Urinary bladder (tissue), 3 donors: ENCODE measurements at regions not wholly inside any gene's neighbourhood (a gene's known extent, or its start where the extent isn't known, plus 50 kb on each side); places are given as distances from the start of the nearest gene placed in this dataset.

Experiments used
- DNase-seq: peaks from one replicate; pipeline ENCODE4 v3.0.0-alpha.2; 2015; ENCODE audit errors: extremely low spot score
- H3K27ac ChIP-seq: one replicate; pipeline ENCODE4 v1.5.1; 2013; ENCODE audit warnings: low read depth, mild to moderate bottlenecking, moderate library complexity
- H3K36me3 ChIP-seq: one replicate; pipeline ENCODE4 v1.6.1; 2013; ENCODE audit warnings: mild to moderate bottlenecking, moderate library complexity; ENCODE audit not compliant: insufficient read depth
- H3K4me1 ChIP-seq: one replicate; pipeline ENCODE4 v1.6.1; 2013; ENCODE audit warnings: mild to moderate bottlenecking, moderate library complexity; ENCODE audit not compliant: insufficient read depth
- H3K4me3 ChIP-seq: one replicate; pipeline ENCODE4 v1.5.1; 2013; ENCODE audit warnings: low read depth, low read length
- WGBS: extraction: QIAGEN DNeasy Blood & Tissue Kit; methylation state at CpG from one replicate; pipeline ENCODE4 v1.1.7; 2013; 5-methylcytosine and 5-hydroxymethylcytosine counted together
- donor health status: healthy with polysubstance abuse.
- donor health status: healthy.

DNA sequence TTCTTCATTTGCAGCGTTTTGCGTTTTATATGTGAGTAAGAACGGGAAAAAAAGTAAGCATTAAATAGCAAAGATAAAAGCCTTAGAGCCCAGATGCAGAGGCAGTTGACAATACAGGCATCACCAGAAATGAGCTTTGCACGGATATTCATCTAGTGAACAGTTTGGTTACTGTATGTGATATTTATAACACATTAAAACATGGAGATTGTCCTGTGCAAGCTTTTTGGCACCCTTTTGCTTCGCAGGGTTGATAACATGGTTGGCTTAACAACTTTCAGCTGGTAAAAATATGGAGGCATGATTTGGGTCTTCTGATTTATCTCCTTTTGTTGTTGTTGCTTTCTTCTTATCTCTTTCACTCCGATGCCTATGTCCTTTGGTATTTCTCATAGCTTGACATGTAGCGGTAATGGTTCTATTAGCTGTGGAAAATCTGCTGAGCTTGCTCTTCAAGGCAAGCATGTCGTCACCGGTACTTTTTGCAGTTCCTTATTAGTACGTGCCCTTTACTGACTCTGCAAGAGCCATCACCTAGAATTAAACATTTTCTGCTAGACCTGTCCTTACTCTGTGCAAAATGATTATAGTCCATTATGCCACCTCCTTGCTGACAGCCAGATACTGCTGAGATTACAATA, 102.9 kb downstream of the PCDH7 start:
- Histone ChIP-seq H3K4me3 (no peak overlapping the region), H3K27ac (no peak overlapping the region), H3K36me3 (no peaks in the 10 kb centered on the region), H3K4me1 (no peaks in the 10 kb centered on the region)
- 81% methylated on average over 10 of the region's 10 CpGs for WGBS
- DNase-seq: no peak

- Histone ChIP-seq H3K27ac (no peak overlapping the region), H3K36me3 (no peaks in the 10 kb centered on the region), H3K4me1 (no peaks in the 10 kb centered on the region), H3K4me3 (no peak overlapping the region)
- 99% methylated on average over 1 of the region's 1 CpG for WGBS
- no peak for DNase-seq
Observed at GRCh38 chr4:30825008-30825770, 105.0 kb downstream of the PCDH7 start.

- Histone ChIP-seq H3K36me3 (no peaks in the 10 kb centered on the region), H3K4me3 (no peak overlapping the region), H3K4me1 (no peaks in the 10 kb centered on the region), H3K27ac (no peak overlapping the region)
- DNase-seq: no peak
- 89% methylated on average over 5 of the region's 5 CpGs for WGBS
Observed at GRCh38 chr4:30828264-30828926, 108.2 kb downstream of the PCDH7 start.

- Histone ChIP-seq H3K4me1 (no peaks in the 10 kb centered on the region), H3K4me3 (no peak overlapping the region), H3K36me3 (no peaks in the 10 kb centered on the region), H3K27ac (no peak overlapping the region)
- WGBS: 92% methylated on average over 2 of the region's 2 CpGs
- DNase-seq: no peak
Observed at GRCh38 chr4:30832639-30833038, 112.5 kb downstream of the PCDH7 start.

DNA sequence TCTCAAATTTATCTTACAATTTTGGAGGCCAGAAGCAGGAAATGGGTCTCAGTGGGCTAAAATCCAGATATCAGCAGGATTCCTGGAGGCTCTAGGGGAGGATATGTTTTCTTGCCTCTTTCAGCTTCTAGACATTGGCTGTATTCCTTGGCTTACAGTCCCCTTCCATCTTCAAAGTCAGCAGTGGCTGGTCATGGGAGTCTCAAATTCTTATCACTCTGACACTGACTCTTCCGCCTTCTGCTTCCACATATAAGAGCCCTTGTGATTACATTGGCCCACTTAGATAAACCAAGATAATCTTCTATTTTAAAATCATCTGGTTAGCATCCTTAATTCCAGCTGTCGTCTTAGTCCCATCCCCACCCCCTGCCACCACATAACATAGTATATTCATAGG, 113.0 kb downstream of the PCDH7 start:
- Histone ChIP-seq H3K36me3 (no peaks in the 10 kb centered on the region), H3K27ac (no peak overlapping the region), H3K4me1 (no peaks in the 10 kb centered on the region), H3K4me3 (no peak overlapping the region)
- 46% methylated on average over 2 of the region's 2 CpGs for WGBS
- no peak for DNase-seq

DNA sequence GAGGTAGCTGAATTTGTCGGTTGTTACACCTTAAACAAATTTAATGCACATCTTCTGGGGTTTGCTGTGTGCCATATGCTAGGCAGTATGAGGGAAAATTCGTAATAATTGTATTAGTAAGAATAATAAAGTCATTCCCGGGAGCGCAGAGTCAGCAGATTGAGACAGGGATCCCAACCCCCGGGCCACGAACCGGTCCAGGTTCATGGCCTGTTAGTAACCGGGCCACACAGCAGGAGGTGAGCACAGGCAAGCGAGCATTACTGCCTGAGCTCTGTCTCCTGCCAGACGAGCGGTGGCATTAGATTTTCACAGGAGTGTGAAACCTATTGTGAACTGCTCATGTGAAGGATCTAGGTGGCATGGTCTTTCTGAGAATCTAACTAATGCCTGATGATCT, 114.9 kb downstream of the PCDH7 start:
- H3K36me3 ChIP-seq: no peaks in the 10 kb centered on the region
- no peak overlapping the region for H3K27ac ChIP-seq
- no peak for DNase-seq
- 92% methylated on average over 11 of the region's 11 CpGs for WGBS
- no peaks in the 10 kb centered on the region for H3K4me1 ChIP-seq
- no peak overlapping the region for H3K4me3 ChIP-seq

- H3K4me3 ChIP-seq: no peak overlapping the region
- DNase-seq: no peak
- H3K27ac ChIP-seq: no peak overlapping the region
- H3K4me1 ChIP-seq: no peaks in the 10 kb centered on the region
- 22% methylated on average over 1 of the region's 1 CpG for WGBS
- H3K36me3 ChIP-seq: no peaks in the 10 kb centered on the region
Observed at GRCh38 chr4:30836231-30836630, 116.1 kb downstream of the PCDH7 start.

- Histone ChIP-seq H3K4me1 (no peaks in the 10 kb centered on the region), H3K4me3 (no peak overlapping the region), H3K36me3 (no peaks in the 10 kb centered on the region), H3K27ac (no peak overlapping the region)
- WGBS: 38% methylated on average over 2 of the region's 2 CpGs
- DNase-seq: no peak
Observed at GRCh38 chr4:30837131-30837539, 117.0 kb downstream of the PCDH7 start.

DNA sequence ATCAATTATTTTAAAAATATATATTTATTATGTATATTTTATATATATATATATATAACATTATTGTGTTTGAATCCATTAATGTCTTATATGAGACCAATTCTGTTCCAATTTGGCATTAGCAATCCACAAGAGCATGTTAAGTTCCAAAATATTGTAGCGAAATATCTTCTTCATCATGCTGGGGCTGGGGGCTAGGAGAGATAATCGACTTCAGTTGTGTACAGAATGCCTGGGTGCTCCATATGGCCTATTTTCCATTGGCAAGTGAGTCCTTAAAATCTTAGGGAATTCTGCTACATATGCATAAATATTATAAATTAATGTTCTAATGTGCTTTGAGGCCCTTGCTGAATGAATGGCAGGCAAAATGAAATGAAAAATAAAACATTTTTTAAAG, 117.7 kb downstream of the PCDH7 start:
- no peaks in the 10 kb centered on the region for H3K4me1 ChIP-seq
- 68% methylated on average over 2 of the region's 2 CpGs for WGBS
- DNase-seq: no peak
- no peak overlapping the region for H3K4me3 ChIP-seq
- no peaks in the 10 kb centered on the region for H3K36me3 ChIP-seq
- H3K27ac ChIP-seq: no peak overlapping the region

DNA sequence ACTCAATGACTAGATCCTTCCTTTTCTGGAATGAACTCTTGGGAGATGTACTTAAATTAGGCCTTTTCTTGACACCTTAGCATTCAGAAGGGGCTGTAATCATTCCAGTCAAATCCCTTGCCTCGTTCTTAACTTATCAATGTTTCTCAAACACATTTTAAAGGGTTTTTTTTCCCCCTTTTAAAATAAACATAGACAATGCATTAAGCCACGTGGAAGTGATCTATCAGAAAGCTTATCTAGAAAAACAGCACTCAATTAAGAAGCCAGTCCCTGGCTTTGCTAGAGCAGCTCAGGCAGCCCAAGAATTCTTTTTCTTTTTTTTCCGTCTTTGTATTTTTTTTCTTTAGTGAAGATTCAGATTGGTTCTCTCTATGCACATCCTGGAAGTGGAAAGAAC, 118.2 kb downstream of the PCDH7 start:
- Histone ChIP-seq H3K36me3 (no peaks in the 10 kb centered on the region), H3K4me3 (no peak overlapping the region), H3K27ac (no peak overlapping the region), H3K4me1 (no peaks in the 10 kb centered on the region)
- no peak for DNase-seq
- 34% methylated on average over 3 of the region's 3 CpGs for WGBS

DNA sequence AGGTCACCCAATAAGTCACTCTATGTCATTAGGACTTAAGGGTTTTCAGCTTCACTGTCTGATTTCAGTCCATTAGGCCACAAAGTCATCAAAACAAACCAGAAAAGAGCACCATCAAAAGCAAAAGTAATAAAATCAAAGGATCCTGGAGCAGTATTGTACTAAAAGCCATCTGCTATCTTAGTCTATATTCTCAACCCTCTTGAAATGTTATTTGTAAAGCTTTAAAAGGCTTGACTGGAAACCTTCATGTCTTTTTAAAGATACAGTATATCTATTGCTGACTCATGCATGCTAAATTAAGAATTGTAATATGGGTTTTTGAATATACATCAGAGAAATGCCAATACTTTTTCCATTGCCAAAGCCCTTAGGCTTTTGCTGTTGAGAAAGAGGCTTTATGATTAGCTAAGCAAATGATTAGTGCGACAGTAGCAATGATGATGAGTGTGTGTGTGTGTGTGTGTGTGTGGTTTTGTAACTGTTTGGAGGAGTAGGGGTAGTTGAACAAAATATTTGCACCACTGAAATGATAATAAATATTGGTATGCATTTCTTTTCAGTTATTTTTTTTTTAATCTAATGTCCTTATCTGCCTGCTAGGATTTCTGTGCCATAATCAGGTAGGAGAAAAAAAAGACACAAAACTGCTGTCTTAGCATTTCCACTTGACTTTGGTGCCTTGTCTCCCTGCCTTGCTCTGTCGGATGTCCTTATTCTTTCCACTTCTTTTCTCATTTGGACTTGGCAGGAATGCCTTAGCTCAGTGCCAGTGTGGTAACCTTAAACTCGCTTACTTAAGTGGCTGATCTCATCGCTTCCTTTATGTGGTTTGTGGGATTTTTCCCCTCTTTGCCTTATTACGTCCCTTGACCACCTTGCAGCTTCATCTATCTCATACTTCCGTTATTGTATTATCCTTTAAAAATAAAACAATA, 119.7 kb downstream of the PCDH7 start:
- no peaks in the 10 kb centered on the region for H3K36me3 ChIP-seq
- H3K4me3 ChIP-seq: no peak overlapping the region
- H3K27ac ChIP-seq: no peak overlapping the region
- DNase-seq: no peak
- H3K4me1 ChIP-seq: no peaks in the 10 kb centered on the region
- 60% methylated on average over 6 of the region's 6 CpGs for WGBS

DNA sequence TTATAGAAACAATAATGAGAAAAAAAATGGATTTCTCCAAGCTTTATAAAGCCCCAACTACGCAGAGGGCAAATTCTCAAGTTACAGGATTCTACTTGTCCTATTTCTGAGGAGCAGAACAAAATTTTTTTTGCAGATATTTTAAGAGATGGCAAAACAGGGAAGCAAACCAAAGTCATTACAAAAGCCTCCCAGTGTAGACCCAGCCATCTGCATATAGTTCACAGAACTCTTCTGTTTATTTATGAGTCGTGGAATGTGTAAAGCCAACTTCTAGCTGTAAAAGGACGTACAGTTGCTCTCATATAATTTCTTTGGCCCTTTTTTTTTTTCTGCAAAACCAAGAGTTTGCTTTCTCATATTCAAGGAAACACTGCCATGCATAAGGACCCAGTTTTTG, 120.4 kb downstream of the PCDH7 start:
- DNase-seq: no peak
- Histone ChIP-seq H3K36me3 (no peaks in the 10 kb centered on the region), H3K4me3 (no peak overlapping the region), H3K4me1 (no peaks in the 10 kb centered on the region), H3K27ac (no peak overlapping the region)
- whole genome bisulfite sequencing: 48% methylated on average over 3 of the region's 3 CpGs

- Histone ChIP-seq H3K36me3 (no peaks in the 10 kb centered on the region), H3K4me1 (no peaks in the 10 kb centered on the region), H3K27ac (no peak overlapping the region), H3K4me3 (no peak overlapping the region)
- 97% methylated on average over 1 of the region's 1 CpG for WGBS
- no peak for DNase-seq
Observed at GRCh38 chr4:30842142-30842541, 122.0 kb downstream of the PCDH7 start.
